Astrocyte (in vitro differentiated cells and primary cell): ENCODE measurements at regions not wholly inside any gene's neighbourhood (a gene's known extent, or its start where the extent isn't known, plus 50 kb on each side); places are given as distances from the start of the nearest gene placed in this dataset.

ENCODE experiments used
- EZH2 ChIP-seq: IDR thresholded peaks from 2 replicates; pipeline ENCODE4 v1.6.1; 2012; ENCODE audit warnings: mild to moderate bottlenecking, low read length, inconsistent platforms; ENCODE audit not compliant: insufficient read depth
- TF ChIP-seq, protein P1 (sequence below): IDR thresholded peaks from 2 replicates; pipeline ENCODE4 v1.5.1; 2011; ENCODE audit warnings: low read depth, mild to moderate bottlenecking, inconsistent platforms, low read length, moderate library complexity; ENCODE audit not compliant: insufficient read depth

DNA sequence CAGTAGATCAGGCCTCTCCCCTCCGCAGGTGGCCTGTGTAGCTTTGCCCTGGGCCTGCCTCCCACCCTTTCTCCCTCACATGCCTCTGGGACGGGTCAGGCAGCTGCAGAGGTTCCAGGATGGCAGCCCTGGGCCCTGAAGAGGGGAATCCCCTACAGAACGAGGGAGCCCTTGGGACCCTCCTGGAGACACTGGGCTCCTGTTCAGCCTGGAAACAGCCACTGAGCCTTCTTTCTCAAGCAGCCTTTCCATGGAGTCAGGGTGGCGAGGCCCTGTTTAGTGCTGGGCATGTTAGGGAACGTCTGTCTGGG, 720.9 kb downstream of the BRD1 start:
- TF ChIP-seq, protein P1, sequence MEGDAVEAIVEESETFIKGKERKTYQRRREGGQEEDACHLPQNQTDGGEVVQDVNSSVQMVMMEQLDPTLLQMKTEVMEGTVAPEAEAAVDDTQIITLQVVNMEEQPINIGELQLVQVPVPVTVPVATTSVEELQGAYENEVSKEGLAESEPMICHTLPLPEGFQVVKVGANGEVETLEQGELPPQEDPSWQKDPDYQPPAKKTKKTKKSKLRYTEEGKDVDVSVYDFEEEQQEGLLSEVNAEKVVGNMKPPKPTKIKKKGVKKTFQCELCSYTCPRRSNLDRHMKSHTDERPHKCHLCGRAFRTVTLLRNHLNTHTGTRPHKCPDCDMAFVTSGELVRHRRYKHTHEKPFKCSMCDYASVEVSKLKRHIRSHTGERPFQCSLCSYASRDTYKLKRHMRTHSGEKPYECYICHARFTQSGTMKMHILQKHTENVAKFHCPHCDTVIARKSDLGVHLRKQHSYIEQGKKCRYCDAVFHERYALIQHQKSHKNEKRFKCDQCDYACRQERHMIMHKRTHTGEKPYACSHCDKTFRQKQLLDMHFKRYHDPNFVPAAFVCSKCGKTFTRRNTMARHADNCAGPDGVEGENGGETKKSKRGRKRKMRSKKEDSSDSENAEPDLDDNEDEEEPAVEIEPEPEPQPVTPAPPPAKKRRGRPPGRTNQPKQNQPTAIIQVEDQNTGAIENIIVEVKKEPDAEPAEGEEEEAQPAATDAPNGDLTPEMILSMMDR, result no peak
- no peak for TF ChIP-seq EZH2
